WTC11 (cell line): ENCODE measurements at regions not wholly inside any gene's neighbourhood (a gene's known extent, or its start where the extent isn't known, plus 50 kb on each side); places are given as distances from the start of the nearest gene placed in this dataset.

ENCODE experiments used
- ATAC-seq: fragments of 200-7000 bp; cut with Tn5 transposase; 2 replicates; pipeline ENCODE4 v1.10.0; 2021; ENCODE audit warnings: mild to moderate bottlenecking, moderate library complexity
- CTCF ChIA-PET: fragments of 300-600 bp; sonication (Branson Sonifier 250); formaldehyde crosslinking; loops from one replicate; lab custom pipeline; 2021; ENCODE audit warnings: antibody characterized with exemption; lab: Charles Lee
- POLR2A ChIA-PET: fragments of 350-600 bp; sonication (Branson Sonifier 250); formaldehyde crosslinking; loops from one replicate; lab custom pipeline; 2021; ENCODE audit warnings: antibody characterized with exemption; lab: Charles Lee
- DNase-seq: peaks from one replicate; pipeline ENCODE4 v3.0.0; 2021; ENCODE audit warnings: low spot score
- H3K27ac Mint-ChIP-seq: 2 replicates; pipeline ENCODE4 v1.8.0; 2021; ENCODE audit warnings: mixed read lengths
- H3K27me3 Mint-ChIP-seq: 2 replicates; pipeline ENCODE4 v1.8.0; 2021; ENCODE audit warnings: low read depth, mild to moderate bottlenecking, moderate library complexity, mixed read lengths
- H3K36me3 Mint-ChIP-seq: 2 replicates; pipeline ENCODE4 v1.8.0; 2021; ENCODE audit warnings: mixed read lengths
- H3K4me1 Mint-ChIP-seq: 2 replicates; pipeline ENCODE4 v1.8.0; 2022; ENCODE audit warnings: mixed read lengths
- H3K4me3 Mint-ChIP-seq: 2 replicates; pipeline ENCODE4 v1.8.0; 2021; ENCODE audit warnings: mild to moderate bottlenecking, moderate library complexity, mixed read lengths
- H3K9me3 Mint-ChIP-seq: 2 replicates; pipeline ENCODE4 v1.8.0; 2021; ENCODE audit warnings: mixed read lengths
- CBFB ChIP-seq: sonication (generic); formaldehyde crosslinking; IDR thresholded peaks from 2 replicates; pipeline ENCODE4 v1.8.1; 2022; ENCODE audit warnings: mild to moderate bottlenecking, low read depth, missing genetic modification reagents
- CREM ChIP-seq: sonication (generic); formaldehyde crosslinking; IDR thresholded peaks from 2 replicates; pipeline ENCODE4 v1.8.1; 2022; ENCODE audit warnings: mild to moderate bottlenecking, missing genetic modification reagents, moderate library complexity
- EMX1 ChIP-seq: fragments of 250-450 bp; sonication (Bioruptor Pico); IDR thresholded peaks from 2 replicates; pipeline ENCODE4 v1.8.0; 2021; ENCODE audit warnings: mild to moderate bottlenecking
- FOXK1 ChIP-seq: sonication (generic); formaldehyde crosslinking; IDR thresholded peaks from 2 replicates; pipeline ENCODE4 v1.8.0; 2022; ENCODE audit warnings: mild to moderate bottlenecking, moderate library complexity, missing genetic modification reagents
- MYBL2 ChIP-seq: sonication (generic); formaldehyde crosslinking; IDR thresholded peaks from 2 replicates; pipeline ENCODE4 v1.8.1; 2023; ENCODE audit warnings: mild to moderate bottlenecking, moderate library complexity, missing genetic modification reagents
- NFE2L1 ChIP-seq: sonication (generic); formaldehyde crosslinking; IDR thresholded peaks from 2 replicates; pipeline ENCODE4 v1.8.1; 2023; ENCODE audit warnings: missing genetic modification reagents
- TCF7 ChIP-seq: sonication (generic); formaldehyde crosslinking; IDR thresholded peaks from 2 replicates; pipeline ENCODE4 v1.8.0; 2022; ENCODE audit warnings: mild to moderate bottlenecking, low read depth, missing genetic modification reagents, moderate library complexity
- ZNF138 ChIP-seq: sonication (generic); formaldehyde crosslinking; conservative IDR thresholded peaks from 2 replicates; pipeline ENCODE4 v1.8.1; 2022; ENCODE audit warnings: mild to moderate bottlenecking, moderate library complexity, missing genetic modification reagents
- ZNF263 ChIP-seq: sonication (generic); formaldehyde crosslinking; IDR thresholded peaks from 2 replicates; pipeline ENCODE4 v1.8.1; 2022; ENCODE audit warnings: low read depth, mild to moderate bottlenecking, moderate library complexity, missing genetic modification reagents
- ZNF423 ChIP-seq: fragments of 250-450 bp; sonication (Bioruptor Pico); IDR thresholded peaks from 2 replicates; pipeline ENCODE4 v2.1.2; 2022; ENCODE audit warnings: mild to moderate bottlenecking, moderate library complexity
- ZNF532 ChIP-seq: fragments of 250-450 bp; sonication (Bioruptor Pico); IDR thresholded peaks from 2 replicates; pipeline ENCODE4 v1.9.0; 2021; ENCODE audit warnings: mild to moderate bottlenecking, borderline replicate concordance
- TF ChIP-seq, protein P1 (sequence below): sonication (generic); formaldehyde crosslinking; IDR thresholded peaks from 2 replicates; pipeline ENCODE4 v1.8.0; 2023; ENCODE audit warnings: mild to moderate bottlenecking, missing genetic modification reagents
- TF ChIP-seq, protein P2 (sequence below): sonication (generic); formaldehyde crosslinking; IDR thresholded peaks from 2 replicates; pipeline ENCODE4 v1.8.0; 2023; ENCODE audit warnings: missing genetic modification reagents
- TF ChIP-seq, protein P3 (sequence below): fragments of 250-450 bp; sonication (Bioruptor Pico); IDR thresholded peaks from 2 replicates; pipeline ENCODE4 v2.1.2; 2022; ENCODE audit warnings: mild to moderate bottlenecking, moderate library complexity

DNA sequence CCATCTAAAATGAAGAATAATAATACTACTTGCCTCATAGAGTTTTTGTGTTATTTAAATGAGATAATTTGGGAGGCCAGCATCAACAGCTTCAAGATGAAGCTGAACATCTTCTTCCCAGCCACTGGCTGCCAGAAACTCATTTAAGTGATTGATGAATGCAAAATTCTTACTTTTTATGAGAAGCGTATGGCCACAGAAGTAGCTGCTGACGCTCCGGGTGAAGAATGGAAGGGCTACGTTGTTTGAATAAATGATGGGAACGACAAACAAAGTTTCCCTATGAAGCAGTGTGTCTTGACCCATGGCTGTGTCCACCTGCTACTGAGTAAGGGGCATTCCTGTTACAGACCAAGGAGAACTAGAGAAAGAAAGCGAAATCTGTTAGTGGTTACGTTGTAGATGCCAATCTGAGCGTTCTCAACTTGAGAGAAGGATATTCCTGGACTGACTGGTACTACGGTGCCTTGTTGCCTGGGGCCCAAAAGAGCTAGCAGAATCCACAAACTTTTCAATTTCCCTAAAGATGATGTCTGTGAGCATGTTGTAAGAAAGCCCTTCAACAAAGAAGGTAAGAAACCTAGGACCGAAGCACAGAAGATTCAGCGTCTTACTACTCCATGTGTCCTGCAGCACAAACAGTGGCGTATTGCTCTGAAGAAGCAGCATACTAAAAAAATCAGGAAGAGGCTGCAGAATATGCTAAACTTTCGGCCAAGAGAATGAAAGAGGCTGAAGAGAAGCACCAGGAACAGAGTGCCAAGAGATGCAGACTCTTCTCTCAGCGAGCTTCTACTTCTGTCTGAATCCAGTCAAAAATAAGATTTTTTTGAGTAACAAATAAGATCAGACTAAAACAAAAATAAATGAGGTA is 100.0 kb upstream of the LRIG3 start:
- POLR2A ChIA-PET: no interaction called here
- TF ChIP-seq MYBL2 (CRISPR knock-in tag) (no peak), TCF7 (CRISPR knock-in tag) (no peak), ZNF423 (CRISPR knock-in tag) (no peak), FOXK1 (CRISPR knock-in tag) (no peak), ZNF532 (no peak), CREM (no peak), NFE2L1 (CRISPR knock-in tag) (no peak)
- TF ChIP-seq, protein P1, sequence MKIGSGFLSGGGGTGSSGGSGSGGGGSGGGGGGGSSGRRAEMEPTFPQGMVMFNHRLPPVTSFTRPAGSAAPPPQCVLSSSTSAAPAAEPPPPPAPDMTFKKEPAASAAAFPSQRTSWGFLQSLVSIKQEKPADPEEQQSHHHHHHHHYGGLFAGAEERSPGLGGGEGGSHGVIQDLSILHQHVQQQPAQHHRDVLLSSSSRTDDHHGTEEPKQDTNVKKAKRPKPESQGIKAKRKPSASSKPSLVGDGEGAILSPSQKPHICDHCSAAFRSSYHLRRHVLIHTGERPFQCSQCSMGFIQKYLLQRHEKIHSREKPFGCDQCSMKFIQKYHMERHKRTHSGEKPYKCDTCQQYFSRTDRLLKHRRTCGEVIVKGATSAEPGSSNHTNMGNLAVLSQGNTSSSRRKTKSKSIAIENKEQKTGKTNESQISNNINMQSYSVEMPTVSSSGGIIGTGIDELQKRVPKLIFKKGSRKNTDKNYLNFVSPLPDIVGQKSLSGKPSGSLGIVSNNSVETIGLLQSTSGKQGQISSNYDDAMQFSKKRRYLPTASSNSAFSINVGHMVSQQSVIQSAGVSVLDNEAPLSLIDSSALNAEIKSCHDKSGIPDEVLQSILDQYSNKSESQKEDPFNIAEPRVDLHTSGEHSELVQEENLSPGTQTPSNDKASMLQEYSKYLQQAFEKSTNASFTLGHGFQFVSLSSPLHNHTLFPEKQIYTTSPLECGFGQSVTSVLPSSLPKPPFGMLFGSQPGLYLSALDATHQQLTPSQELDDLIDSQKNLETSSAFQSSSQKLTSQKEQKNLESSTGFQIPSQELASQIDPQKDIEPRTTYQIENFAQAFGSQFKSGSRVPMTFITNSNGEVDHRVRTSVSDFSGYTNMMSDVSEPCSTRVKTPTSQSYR (CRISPR knock-in tag): no peak
- TF ChIP-seq, all 79 proteins: peak for 0
- CTCF ChIA-PET: no interaction called here
- no peaks in the 10 kb centered on the region for H3K27me3 Mint-ChIP-seq
- H3K27ac Mint-ChIP-seq: no peak overlapping the region
- H3K4me3 Mint-ChIP-seq: no peak overlapping the region
- peaks cover 3% of the 10 kb centered on the region for H3K4me1 Mint-ChIP-seq
- no peaks in the 10 kb centered on the region for H3K9me3 Mint-ChIP-seq
- ATAC-seq: no peak
- no peak for DNase-seq
- no peaks in the 10 kb centered on the region for H3K36me3 Mint-ChIP-seq

GRCh38 chr12:59014885-59015284 is 94.6 kb upstream of the LRIG3 start:
- no peak for TF ChIP-seq CBFB (CRISPR knock-in tag)
- TF ChIP-seq ZNF263 (CRISPR knock-in tag): no peak
- TF ChIP-seq, protein P2, sequence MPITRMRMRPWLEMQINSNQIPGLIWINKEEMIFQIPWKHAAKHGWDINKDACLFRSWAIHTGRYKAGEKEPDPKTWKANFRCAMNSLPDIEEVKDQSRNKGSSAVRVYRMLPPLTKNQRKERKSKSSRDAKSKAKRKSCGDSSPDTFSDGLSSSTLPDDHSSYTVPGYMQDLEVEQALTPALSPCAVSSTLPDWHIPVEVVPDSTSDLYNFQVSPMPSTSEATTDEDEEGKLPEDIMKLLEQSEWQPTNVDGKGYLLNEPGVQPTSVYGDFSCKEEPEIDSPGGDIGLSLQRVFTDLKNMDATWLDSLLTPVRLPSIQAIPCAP (CRISPR knock-in tag): no peak
- TF ChIP-seq, protein P3, sequence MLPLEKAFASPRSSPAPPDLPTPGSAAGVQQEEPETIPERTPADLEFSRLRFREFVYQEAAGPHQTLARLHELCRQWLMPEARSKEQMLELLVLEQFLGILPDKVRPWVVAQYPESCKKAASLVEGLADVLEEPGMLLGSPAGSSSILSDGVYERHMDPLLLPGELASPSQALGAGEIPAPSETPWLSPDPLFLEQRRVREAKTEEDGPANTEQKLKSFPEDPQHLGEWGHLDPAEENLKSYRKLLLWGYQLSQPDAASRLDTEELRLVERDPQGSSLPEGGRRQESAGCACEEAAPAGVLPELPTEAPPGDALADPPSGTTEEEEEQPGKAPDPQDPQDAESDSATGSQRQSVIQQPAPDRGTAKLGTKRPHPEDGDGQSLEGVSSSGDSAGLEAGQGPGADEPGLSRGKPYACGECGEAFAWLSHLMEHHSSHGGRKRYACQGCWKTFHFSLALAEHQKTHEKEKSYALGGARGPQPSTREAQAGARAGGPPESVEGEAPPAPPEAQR: no peak
- no peak for TF ChIP-seq ZNF138
- TF ChIP-seq EMX1 (CRISPR knock-in tag): no peak
- H3K27me3 Mint-ChIP-seq: no peaks in the 10 kb centered on the region
- ChIA-PET POLR2A (no interaction called here), CTCF (no interaction called here)
- no peak overlapping the region for H3K27ac Mint-ChIP-seq
- no peaks in the 10 kb centered on the region; the same call in none of the 2 replicates for H3K4me1 Mint-ChIP-seq
- ATAC-seq: no peak
- no peaks in the 10 kb centered on the region for H3K36me3 Mint-ChIP-seq
- DNase-seq: no peak
- H3K9me3 Mint-ChIP-seq: no peaks in the 10 kb centered on the region
- no peak overlapping the region for H3K4me3 Mint-ChIP-seq
